LNCAP (cell line): ENCODE measurements at regions not wholly inside any gene's neighbourhood (a gene's known extent, or its start where the extent isn't known, plus 50 kb on each side); places are given as distances from the start of the nearest gene placed in this dataset.

ENCODE experiments used
- TF ChIP-seq, protein P1 (sequence below): fragments of 450-650 bp; IDR thresholded peaks from 2 replicates; pipeline ENCODE4 v1.5.1; 2017; ENCODE audit warnings: mild to moderate bottlenecking

DNA sequence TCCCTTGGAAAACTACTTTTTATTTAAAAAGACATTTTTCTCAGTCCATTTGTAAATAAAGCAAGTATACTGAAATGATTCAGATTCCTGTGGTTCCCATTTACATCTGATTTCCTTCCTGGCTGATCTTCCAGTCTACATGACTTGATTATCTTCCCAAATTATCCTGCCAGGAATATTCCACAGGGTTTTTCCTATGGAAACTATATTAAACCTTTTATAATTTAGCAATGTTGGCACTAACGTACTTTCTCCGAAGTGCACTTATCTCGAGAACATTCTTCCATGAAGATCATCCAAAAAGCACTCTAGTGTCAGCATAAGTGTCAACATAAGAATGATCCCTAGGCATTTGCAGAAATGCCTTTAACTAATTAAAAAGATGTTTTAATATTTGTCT lies 347.7 kb upstream of the KIF2B start:
- TF ChIP-seq, protein P1, sequence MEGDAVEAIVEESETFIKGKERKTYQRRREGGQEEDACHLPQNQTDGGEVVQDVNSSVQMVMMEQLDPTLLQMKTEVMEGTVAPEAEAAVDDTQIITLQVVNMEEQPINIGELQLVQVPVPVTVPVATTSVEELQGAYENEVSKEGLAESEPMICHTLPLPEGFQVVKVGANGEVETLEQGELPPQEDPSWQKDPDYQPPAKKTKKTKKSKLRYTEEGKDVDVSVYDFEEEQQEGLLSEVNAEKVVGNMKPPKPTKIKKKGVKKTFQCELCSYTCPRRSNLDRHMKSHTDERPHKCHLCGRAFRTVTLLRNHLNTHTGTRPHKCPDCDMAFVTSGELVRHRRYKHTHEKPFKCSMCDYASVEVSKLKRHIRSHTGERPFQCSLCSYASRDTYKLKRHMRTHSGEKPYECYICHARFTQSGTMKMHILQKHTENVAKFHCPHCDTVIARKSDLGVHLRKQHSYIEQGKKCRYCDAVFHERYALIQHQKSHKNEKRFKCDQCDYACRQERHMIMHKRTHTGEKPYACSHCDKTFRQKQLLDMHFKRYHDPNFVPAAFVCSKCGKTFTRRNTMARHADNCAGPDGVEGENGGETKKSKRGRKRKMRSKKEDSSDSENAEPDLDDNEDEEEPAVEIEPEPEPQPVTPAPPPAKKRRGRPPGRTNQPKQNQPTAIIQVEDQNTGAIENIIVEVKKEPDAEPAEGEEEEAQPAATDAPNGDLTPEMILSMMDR = no peak

DNA sequence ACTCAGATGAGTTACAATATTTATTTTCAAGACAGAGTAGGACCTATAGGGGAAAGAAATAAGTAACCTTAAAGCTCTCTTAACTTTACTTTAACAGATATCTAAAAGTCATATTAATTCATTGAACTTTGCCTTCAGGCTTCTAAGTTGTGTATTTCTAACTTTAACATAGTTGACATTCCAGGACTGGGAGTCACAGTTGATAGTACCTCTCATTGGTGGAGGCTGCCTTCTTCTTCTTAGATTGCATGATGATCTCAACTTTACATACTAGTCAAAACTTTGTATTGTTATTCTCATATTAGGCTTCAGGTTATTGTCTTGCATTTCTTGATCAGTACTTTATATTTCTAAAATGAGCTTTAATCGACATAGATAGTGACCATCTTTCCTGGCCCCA lies 350.1 kb upstream of the KIF2B start:
- TF ChIP-seq, protein P1 = no peak

DNA sequence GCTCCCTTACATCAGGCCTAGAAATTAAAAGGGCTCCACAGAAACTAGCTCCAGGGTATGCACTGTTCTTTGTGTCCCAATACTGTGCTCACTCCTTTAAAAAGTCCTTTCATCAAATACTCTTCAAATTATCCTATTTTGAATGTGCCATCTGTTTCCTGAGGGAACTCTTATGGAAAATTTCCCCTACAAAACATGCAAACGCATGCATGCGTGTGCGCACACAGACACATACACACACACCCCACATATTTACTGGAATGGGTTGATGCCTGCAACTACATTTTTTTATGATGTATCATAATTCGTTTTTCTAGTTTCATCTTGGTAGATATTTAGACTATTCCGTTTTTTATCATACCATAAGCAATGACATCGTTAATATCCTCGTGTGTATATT lies 351.2 kb upstream of the KIF2B start:
- TF ChIP-seq, protein P1 = no peak

DNA sequence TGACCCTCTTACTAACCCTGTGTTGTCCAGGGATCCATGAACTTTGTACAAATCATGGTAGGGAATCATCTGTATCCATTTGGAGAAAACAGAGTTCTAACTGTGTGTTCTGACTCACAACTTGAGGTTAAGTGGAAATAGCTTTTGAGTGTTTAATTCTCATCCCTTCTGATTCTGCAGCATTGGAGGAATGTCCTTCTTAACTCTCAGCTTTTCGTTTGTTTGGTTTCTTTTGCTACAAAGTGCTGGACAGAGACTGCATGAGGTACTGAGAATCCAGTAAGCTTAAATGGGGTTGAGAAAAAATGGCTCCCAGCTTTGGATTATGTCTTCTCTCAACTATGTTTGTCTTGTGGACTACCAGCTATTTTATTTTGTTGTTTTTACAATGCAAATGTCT lies 352.1 kb upstream of the KIF2B start:
- TF ChIP-seq, protein P1 = no peak

DNA sequence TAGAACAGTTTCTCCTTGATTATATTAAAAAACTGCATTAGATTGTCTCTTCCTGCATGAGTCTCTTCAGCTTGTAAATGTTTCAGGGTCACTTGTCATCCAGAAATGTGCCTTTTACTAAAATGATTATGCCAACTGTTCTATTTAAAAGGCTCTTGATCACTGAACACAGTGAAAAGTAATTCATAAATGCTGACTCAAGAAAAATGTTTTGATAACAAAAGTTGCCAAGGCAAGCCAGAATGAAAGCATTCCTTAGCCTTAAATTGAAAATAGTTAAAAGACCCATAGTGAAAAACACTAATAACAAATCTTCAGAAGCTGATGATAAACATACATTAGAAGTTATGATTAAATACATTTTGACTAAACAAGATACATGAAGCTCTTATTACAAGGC lies 356.0 kb upstream of the KIF2B start:
- TF ChIP-seq, protein P1 = no peak

DNA sequence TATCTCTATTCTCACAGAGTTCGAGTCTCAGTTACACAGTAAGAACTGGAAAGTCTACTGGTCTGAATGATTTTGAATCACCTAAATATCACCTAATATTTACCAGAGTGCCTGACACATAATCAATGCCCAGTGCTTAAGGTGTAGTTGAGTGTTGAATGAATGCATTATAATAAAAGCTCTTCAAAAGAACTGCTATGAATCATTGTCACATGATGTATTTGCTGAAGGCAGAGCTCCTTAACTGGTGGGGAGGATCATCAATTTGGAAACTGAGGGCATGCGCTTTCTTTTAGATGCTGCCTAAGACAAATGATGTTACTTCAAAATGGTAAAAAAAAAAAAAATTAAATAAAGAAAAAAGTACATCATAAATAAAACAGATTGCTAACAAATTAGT lies 359.4 kb upstream of the KIF2B start:
- TF ChIP-seq, protein P1 = no peak

DNA sequence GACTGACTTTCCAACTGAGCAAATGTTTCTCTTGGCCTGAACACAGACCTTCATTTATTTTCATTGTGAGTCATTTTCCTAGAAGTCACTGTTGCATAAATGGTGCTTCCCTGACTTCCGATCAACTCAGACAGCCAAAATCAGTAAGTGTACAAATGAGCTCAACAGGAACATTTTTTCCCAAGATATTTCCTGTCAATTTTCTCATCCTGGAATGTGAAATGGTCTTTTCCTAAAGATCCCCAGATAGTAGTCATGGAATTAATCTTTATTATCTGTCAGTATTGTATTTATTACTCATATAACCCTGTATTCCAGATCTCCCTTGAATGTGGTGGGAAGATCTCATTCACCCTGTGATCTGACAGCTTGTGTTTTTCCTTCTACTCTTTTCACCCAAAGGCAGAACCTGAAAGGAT lies 360.3 kb upstream of the KIF2B start:
- TF ChIP-seq, protein P1 = no peak

DNA sequence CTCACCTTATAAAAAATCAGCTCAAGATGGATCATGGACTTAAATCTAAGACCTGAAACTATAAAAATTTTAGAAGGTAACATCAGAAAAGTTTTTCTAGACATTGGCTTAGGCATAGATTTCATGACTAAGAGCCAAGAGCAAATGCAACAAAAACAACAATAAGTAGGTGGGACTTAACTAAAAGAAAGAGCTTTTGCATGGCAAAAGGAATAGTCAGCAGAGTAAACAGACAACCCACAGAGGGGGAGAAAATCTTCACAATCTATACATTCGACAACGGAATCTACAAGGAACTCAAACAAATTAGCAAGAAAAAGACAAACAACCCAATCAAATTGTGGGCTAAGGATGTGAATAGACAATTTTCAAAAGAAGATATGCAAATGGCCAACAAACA lies 368.4 kb upstream of the KIF2B start:
- TF ChIP-seq, protein P1 = no peak
